HTR-8/SVneo (cell line): ENCODE measurements at regions not wholly inside any gene's neighbourhood (a gene's known extent, or its start where the extent isn't known, plus 50 kb on each side); places are given as distances from the start of the nearest gene placed in this dataset.
"Not testable (repeated sequence)": the region's sequence is repeated elsewhere in the genome, so short reads cannot be mapped to it uniquely, and the experiment has no call there.

Experiments used
- DNase-seq: peaks from one replicate; pipeline ENCODE4 v3.0.0; 2011; ENCODE audit warnings: low spot score, mixed read lengths; ENCODE audit not compliant: insufficient read length
- FAIRE-seq: peaks from 2 replicates; lab custom pipeline; 2011; peaks lifted over from hg19 to GRCh38; lab: Jason Lieb, UNC

DNA sequence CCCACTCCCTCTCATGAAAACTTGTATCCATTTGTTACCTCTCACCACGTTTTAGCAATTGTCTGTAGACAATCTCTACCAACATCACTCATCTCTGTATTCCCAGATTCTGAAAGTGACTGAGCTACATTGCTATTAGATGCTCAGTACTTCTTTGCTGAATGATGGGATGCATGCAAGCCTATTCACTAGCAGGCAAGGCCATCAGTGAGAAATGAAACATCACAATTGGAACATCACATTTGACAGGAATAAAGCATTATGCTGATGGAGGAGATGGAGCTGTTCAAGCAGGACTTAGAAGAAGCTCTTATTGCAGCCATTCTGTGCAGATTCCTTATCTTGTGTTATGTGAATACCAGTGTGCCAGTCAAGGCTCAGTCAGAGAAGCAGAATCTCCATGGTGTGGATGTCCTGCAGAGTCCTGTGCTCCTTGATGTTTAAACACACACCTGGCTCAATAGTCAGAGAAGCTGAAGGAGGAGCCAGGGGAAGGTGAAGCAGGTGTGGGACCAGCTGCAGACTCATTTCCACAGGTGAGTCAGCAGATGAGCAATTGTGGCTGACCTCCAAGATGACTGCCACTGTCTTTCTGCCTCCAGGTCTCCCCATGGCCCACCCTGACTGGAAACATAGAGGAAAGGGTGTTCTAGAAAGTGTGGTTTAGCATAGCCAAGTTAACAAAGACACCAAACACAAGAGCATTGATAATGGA, 965.5 kb downstream of the GRID1 start:
- DNase-seq (no peak), FAIRE-seq (no peak)

DNA sequence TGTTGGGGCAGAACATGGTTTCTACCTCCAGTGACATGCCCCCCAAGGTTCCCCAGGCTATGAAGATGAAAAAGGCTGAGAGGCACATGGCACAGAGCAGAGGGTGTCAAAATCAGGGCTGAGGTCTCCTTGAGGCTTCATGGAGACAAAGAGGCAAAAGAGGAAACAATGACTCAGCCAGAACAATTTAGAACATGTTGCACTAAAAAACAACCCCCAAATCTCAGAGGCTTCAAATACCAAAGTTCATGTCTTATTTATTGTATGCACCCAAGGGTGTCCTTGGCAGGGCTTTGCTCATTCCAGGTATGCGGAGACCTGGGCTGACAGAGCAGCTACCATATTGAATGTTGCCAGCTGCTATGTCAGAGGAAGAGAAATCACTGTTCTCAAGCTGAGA, 964.1 kb downstream of the GRID1 start:
- FAIRE-seq (no peak), DNase-seq (no peak)

GRCh38 chr10:85407088-85407487, 959.5 kb downstream of the GRID1 start:
- no peak for DNase-seq
- FAIRE-seq: no peak

DNA sequence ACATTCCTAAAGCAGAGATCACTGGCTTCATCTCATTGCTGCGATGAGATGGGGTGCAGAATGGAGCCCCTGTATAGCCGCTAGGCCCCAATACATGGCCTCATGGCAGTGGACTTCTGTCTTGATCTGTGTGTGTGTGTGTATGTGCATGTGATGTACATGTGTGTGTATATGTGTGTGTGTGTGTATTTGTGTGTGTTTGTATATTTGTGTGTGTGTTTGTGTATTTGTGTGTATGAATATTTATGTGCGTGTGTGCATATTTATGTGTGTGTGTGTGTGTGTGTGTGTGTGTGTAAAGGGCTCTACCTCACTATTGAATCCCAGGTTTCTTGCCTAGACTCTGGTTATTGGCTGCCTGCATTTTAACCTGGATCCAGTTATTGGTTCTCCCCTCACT, 958.2 kb downstream of the GRID1 start:
- no peak for FAIRE-seq
- DNase-seq: no peak

GRCh38 chr10:85410586-85410985, 956.0 kb downstream of the GRID1 start:
- not testable (repeated sequence) for DNase-seq, FAIRE-seq

- no peak for FAIRE-seq
- no peak for DNase-seq
These were observed 953.0 kb downstream of the GRID1 start for GRCh38 chr10:85413570-85413969.

GRCh38 chr10:85420501-85421191, 945.9 kb downstream of the GRID1 start:
- DNase-seq: no peak
- FAIRE-seq: no peak

DNA sequence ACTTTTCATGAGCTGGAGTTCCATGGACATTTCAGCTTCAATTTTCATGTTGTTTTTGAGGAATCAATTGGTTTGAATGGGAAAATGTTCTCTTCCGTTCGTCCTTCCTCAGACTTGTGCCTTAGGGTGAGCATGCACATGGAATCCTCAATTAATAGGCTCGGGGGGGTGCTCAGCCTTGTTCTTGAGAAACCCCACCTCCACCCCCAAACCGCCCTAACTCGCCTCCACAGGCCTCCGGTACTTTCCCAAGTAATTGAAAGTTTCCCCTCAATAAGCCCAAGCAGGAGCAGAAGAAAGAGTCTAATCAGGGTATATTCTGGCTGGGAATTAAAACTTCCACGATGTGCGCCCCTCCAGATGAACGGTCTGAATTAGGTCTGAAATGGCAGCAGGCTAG, 945.2 kb downstream of the GRID1 start:
- DNase-seq (no peak), FAIRE-seq (no peak)

DNA sequence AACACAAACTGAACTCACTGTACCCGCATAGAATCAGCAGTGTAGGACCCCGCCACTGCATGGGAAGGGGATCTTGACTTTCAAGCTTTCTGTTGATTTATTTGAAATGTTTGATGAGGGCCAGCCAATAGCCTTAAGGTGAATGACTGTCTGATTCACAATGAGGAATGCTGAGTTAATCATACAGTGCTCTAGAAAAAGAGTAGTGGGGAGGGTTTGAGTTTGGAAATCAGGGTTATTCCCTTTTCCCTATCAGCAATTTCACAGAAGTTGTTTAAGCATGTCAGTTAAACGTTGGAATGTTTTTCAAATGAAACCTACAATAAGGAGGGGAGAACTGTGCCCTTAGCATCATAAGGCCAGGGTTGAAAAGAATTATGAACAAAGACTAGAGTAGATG, 937.5 kb downstream of the GRID1 start:
- FAIRE-seq: no peak
- no peak for DNase-seq

- no peak for FAIRE-seq
- no peak for DNase-seq
These were observed 935.6 kb downstream of the GRID1 start for GRCh38 chr10:85430991-85431390.

DNA sequence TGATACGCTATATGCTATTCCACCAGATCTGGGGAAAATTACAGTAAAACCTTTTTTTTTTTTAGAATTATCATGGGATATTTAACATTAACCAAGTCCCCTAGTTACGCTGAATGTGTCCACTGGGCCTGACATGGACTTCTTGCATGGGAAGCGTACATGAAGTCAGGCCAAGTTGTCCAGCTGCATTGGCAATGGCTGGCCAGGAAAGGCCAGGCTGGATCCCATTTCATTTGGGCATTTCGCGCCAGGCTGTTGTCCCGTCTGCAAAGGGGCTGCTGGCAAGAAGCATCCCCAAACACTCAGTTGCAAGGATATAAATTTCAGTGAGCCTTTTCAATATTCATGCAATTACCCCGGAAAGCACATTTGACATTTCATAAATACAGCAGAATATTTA, 933.3 kb downstream of the GRID1 start:
- DNase-seq: no peak
- no peak for FAIRE-seq

GRCh38 chr10:85444868-85445267, 921.7 kb downstream of the GRID1 start:
- FAIRE-seq (no peak), DNase-seq (no peak)

- no peak for FAIRE-seq
These were observed 920.9 kb downstream of the GRID1 start for GRCh38 chr10:85445702-85446101.

DNA sequence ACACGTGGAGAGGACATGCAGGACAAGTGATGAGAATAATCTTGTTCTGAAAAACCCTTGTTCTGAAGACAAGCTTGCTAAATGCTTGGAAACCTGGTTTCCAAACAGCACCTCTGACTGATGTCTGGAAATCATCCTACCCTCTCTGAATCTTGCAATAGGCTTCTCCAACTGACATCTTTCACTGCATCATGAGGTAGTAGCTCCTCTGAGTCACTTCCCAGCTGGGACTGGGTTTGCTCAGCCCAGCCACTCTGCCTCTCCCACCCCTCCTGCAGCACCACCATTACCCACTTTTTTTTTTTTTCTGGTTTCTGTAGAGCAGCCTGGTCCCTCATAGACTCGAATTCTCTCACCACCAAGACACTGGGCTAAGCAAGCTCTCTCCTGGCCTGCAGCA, 919.8 kb downstream of the GRID1 start:
- FAIRE-seq (no peak), DNase-seq (no peak)

More at GRCh38 chr10:85445702-85446101, 920.9 kb downstream of the GRID1 start:
- DNase-seq: no peak

- no peak for DNase-seq
- no peak for FAIRE-seq
These were observed 918.9 kb downstream of the GRID1 start for GRCh38 chr10:85447690-85448089.

GRCh38 chr10:85448716-85449115, 917.9 kb downstream of the GRID1 start:
- DNase-seq (no peak), FAIRE-seq (no peak)

GRCh38 chr10:85454386-85454785, 912.2 kb downstream of the GRID1 start:
- no peak for DNase-seq
- FAIRE-seq: no peak

DNA sequence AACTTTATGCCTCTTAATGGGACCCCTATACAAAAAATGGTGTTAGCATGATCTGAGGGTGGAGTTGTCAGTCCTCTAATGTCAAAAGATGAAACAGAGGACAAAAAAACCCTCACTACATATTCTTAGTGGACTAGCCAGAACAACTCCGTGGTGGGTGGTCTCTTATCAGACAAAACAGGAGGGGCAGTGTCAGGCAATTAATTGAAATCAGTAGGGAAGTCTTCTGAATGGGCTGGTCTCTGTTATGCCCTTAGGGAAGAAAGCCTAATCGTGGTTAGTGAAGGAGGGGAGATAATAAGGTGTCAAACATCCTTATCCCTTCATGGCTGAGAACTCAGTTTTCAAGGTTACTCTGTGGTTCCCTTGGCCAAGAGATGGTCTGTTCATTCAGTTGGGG, 909.4 kb downstream of the GRID1 start:
- no peak for FAIRE-seq
- DNase-seq: no peak

- FAIRE-seq (no peak), DNase-seq (no peak)
These were observed 908.3 kb downstream of the GRID1 start for GRCh38 chr10:85458324-85458723.

GRCh38 chr10:85459906-85460305, 906.7 kb downstream of the GRID1 start:
- FAIRE-seq: no peak
- no peak for DNase-seq

GRCh38 chr10:85464336-85464735, 902.3 kb downstream of the GRID1 start:
- no peak for DNase-seq
- no peak for FAIRE-seq

DNA sequence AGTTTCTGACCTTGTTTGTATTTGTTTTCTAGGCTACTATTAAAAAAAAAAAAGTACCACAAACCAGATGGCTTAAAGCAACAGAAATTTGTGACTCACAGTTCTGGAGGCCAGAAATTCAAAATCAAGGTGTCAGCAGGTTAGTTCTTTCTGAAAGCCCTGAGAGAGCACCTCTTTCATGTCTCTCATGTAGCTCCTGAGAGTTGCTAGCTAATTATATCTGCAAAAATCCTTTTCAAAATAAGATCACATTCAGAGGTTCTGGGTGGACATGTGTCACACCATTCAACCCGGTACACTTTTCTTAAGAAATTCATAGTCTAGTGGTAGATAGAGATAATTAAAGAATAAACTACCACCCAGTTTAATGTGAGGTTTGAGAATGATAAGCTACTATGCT, 888.6 kb downstream of the GRID1 start:
- FAIRE-seq (no peak), DNase-seq (no peak)
